GM12864 (cell line): ENCODE measurements at regions not wholly inside any gene's neighbourhood (a gene's known extent, or its start where the extent isn't known, plus 50 kb on each side); places are given as distances from the start of the nearest gene placed in this dataset.

Experiments
- DNase-seq: peaks from one replicate; pipeline ENCODE4 v3.0.0-alpha.2; 2011; ENCODE audit warnings: low read depth
- H3K4me3 ChIP-seq: 2 replicates; pipeline ENCODE4 v1.5.1; 2011; ENCODE audit warnings: mild to moderate bottlenecking, low read depth, low read length, control low read depth
- TF ChIP-seq, protein P1 (sequence below): IDR thresholded peaks from 2 replicates; pipeline ENCODE4 v1.5.1; 2011; ENCODE audit warnings: low read depth, mild to moderate bottlenecking, moderate library complexity, low read length, control low read depth, inconsistent platforms; ENCODE audit errors: missing control alignments

GRCh38 chr21:19833082-19833481 lies 1165.1 kb upstream of the NCAM2 start:
- H3K4me3 ChIP-seq, result no peak overlapping the region
- DNase-seq, result no peak
- TF ChIP-seq, protein P1, sequence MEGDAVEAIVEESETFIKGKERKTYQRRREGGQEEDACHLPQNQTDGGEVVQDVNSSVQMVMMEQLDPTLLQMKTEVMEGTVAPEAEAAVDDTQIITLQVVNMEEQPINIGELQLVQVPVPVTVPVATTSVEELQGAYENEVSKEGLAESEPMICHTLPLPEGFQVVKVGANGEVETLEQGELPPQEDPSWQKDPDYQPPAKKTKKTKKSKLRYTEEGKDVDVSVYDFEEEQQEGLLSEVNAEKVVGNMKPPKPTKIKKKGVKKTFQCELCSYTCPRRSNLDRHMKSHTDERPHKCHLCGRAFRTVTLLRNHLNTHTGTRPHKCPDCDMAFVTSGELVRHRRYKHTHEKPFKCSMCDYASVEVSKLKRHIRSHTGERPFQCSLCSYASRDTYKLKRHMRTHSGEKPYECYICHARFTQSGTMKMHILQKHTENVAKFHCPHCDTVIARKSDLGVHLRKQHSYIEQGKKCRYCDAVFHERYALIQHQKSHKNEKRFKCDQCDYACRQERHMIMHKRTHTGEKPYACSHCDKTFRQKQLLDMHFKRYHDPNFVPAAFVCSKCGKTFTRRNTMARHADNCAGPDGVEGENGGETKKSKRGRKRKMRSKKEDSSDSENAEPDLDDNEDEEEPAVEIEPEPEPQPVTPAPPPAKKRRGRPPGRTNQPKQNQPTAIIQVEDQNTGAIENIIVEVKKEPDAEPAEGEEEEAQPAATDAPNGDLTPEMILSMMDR, result no peak

DNA sequence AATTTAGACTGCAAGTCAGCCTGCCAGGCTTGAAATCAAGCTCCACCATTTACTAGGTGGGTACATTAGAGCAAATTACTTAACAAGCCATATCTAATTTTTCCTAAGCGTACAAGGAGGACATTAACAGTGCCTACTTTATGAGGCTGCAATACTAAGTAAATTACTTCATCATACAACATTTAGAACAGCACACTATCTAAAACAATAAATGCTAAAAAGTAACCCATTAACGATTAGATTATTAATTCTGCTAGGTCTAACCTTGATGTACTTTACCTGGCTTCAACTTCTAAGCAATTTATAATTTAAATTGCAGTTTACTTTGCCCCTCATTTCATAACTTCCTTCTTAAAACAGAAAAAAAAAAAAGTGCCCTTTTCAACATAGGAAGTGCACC lies 1155.6 kb upstream of the NCAM2 start:
- H3K4me3 ChIP-seq, result no peak overlapping the region
- TF ChIP-seq, protein P1, result no peak
- no peak for DNase-seq

DNA sequence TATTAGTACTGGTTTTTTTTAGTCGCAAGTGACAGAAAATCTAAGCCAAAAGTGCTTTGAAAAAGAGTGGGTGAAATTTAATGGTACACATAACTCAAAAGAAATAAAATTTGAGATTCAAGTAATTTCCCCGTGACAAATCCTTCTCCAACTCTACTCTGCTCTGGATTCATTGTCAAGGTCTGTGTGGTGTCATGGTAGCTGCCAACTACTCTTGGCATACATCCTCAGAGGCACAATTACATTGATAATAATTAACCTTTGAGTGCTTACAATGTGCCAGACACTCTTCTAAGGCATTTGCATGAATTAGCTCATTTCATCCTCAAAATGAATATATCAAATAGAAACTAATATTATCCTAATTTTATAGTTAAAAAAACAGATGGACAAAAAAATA lies 1153.9 kb upstream of the NCAM2 start:
- H3K4me3 ChIP-seq, result no peak overlapping the region
- TF ChIP-seq, protein P1, result no peak
- DNase-seq, result no peak

DNA sequence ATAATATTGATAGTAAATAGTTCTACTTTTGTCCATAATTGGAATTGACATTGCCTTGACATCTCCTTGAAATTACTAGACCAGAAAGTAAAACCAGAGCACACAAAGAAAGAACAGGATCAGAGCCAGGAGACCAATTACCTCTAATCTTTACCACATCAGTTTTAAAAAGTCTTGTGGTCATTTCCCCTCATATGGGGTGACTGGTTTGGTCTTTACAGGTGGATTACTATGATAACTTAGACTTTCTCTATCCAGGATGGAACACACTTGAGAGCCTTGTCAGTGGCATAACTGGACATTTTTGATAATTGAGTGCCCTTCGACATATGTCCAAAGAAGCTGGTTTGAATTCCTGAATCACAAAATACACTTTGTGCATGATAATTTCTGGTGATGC lies 1148.1 kb upstream of the NCAM2 start:
- TF ChIP-seq, protein P1, result no peak
- DNase-seq, result no peak
- H3K4me3 ChIP-seq, result no peak overlapping the region

GRCh38 chr21:19853061-19853460 lies 1145.1 kb upstream of the NCAM2 start:
- TF ChIP-seq, protein P1, result no peak
- DNase-seq, result no peak
- H3K4me3 ChIP-seq, result no peak overlapping the region

GRCh38 chr21:19853709-19854575 lies 1144.3 kb upstream of the NCAM2 start:
- no peak for DNase-seq
- TF ChIP-seq, protein P1, result no peak
- H3K4me3 ChIP-seq, result no peak overlapping the region

DNA sequence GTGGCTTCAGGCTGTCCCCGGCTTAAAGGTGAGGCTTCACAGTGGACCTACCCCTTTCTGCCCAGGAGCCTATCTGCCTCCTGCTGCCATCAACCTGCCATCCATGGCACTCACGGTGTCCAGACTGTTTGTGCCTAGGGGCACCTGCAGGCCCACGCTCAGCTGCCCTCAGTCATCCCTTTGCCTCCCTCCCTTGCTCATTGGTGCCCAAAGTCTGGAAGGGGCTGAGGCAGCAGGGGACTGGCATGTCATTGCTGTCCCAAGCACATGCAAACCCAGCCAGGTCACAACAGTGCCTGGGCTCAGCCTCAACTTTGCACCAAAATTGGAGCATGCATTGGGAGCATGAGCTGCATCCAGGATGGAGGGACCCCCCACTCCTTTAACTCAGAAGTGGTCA lies 1142.7 kb upstream of the NCAM2 start:
- TF ChIP-seq, protein P1, result no peak
- DNase-seq, result no peak
- no peak overlapping the region for H3K4me3 ChIP-seq
